GM12873 (cell line): ENCODE measurements at regions not wholly inside any gene's neighbourhood (a gene's known extent, or its start where the extent isn't known, plus 50 kb on each side); places are given as distances from the start of the nearest gene placed in this dataset.

ENCODE experiments used
- TF ChIP-seq, protein P1 (sequence below): IDR thresholded peaks from 2 replicates; pipeline ENCODE4 v1.5.1; 2012; ENCODE audit warnings: low read depth, mild to moderate bottlenecking, moderate library complexity, low read length, control low read depth; ENCODE audit not compliant: insufficient read depth; ENCODE audit errors: missing control alignments

DNA sequence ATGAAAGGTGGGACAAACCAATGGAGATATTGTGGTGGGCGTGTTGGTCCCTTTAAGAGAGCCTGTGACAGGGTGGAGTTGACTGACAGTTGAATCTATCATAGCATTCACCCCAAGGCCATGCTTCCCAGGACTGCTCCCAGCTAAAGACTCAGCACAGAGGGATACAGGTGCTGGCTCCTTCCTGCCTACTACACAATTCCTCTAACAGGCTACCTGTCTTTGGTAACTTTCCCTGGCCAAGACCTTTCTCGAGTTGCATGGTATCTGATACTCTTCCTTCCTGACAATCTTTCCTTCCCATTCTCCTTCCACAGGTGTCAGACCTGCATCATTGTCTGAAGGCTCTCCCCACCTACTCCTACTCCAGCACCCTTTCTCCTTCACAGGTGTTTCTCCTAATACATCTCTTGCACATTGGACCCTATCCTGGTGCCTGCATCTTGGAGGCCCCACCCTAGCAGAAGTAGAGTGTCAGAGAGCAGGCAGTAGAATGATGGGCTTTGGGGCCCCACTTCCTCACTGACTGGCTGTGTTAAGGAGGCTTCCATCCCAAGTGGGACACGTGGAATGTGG is 120.7 kb upstream of the ALDH1B1 start:
- TF ChIP-seq, protein P1, sequence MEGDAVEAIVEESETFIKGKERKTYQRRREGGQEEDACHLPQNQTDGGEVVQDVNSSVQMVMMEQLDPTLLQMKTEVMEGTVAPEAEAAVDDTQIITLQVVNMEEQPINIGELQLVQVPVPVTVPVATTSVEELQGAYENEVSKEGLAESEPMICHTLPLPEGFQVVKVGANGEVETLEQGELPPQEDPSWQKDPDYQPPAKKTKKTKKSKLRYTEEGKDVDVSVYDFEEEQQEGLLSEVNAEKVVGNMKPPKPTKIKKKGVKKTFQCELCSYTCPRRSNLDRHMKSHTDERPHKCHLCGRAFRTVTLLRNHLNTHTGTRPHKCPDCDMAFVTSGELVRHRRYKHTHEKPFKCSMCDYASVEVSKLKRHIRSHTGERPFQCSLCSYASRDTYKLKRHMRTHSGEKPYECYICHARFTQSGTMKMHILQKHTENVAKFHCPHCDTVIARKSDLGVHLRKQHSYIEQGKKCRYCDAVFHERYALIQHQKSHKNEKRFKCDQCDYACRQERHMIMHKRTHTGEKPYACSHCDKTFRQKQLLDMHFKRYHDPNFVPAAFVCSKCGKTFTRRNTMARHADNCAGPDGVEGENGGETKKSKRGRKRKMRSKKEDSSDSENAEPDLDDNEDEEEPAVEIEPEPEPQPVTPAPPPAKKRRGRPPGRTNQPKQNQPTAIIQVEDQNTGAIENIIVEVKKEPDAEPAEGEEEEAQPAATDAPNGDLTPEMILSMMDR, result no peak

DNA sequence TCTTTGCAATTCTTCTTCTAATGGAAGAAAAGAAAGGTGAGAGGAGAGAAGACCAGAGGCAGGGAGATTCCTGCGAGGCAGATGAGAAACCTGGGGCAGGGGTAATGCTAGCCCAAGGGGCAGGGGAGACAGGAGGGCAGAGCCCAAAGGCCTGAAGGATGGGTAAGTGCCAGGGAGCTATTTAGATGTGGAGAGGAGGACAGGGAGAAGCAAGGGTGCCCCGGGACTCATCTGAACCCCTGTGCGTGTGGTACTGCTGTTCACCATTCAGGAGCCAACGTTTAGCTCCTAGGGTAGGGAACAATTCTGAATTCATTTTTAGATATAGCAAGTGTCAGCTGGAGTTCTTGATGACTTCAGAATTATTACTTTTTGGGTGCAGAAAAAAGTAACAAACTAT is 122.7 kb upstream of the ALDH1B1 start:
- TF ChIP-seq, protein P1, result no peak

DNA sequence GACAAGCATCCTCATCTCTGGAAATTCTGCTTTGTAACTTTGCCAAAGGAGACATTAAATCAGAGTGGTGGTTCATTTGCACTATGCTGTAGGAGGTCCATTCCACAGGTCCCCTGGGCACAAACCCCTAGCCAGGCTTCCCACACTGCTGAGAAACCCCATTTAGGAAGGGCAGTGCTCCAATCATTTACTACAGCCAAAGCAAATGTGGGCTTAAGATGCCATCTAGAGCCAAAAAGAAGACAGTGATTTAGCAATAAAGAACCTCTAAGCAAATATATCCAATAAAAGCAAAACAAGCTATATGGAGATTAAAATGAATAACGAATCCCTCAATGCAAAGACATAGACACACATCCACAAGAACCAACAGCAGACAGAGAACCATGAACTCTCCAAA is 129.0 kb upstream of the ALDH1B1 start:
- TF ChIP-seq, protein P1, result peak; percentile 25

DNA sequence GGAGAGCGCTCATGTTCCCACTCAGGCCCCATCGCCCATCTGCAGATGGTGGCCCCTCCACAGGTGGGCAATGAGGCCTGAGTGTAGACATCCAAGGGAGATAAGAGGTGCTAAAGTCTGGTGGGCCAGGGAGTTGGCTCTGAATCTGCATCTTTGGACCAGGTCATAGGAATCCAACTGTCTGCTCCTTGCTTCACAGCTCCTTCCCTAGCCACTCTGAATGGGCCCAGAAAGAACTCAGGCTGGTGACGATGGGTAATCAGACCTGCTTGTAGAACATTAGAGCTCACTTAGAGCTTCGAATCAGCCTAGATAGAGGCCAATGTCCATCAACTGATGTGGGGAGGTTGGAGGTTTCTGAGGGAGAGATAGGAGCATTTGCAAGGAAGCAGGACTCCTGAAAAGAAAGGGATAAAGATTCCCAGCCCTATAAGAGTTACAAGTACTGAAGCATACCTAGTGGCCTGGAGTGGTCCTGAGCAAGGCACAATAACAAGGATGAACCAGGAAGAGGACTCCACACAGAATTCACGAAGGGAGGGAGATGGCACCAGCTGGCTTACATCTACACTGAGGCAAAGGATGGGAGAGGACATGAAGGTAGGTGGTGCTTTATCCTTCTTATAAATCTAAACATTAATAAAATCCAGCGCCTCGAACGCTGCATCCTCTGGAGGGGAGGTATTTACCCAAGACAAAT is 132.8 kb upstream of the ALDH1B1 start:
- TF ChIP-seq, protein P1, result no peak

DNA sequence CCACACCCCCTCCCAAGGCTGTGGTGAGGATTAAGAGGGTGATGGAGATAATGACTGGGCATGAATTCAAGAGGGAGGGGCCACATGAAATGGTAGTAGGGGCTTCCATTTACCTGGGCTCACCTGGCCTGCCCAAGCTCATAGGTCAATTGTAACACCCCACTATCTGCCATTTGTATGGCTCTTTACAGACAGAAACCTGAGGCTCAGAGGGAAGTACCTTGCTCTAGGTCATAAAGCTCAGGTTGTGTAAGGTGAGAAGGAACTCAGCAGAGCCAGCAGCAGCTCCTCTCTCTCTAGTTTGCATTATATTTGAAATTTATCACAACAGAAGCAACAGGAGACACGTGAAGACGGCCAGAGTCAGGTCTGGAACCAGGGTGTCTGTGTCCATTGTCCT is 133.4 kb upstream of the ALDH1B1 start:
- TF ChIP-seq, protein P1, result no peak

DNA sequence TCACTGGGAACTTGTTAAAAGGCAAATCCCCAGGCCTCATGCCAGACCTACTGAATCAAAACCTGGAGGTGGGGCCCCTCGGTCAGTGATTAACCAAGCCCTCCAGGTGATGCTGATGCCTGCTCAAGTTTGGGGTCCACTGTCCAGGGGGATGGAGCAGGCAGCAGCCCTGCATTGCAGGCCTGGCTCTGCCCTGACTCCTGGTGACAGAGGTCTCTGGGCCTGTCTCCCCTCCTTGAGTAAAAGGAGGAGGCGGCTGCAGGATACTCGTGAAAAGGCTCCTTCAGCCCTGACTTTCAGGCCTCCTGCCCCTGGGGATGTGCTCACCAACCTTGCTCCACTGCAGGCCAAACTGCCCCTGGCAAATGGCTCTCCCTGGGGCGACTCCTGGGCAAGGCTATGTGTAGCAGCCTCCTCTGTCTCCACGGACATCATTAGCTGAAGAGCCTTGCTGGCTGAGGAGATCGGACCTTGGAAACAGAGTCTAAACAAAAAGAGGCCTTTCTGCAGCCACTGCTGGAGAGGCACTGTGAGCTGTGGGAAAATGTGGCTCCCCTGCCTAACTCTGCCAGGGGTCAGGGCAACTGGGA is 134.8 kb upstream of the ALDH1B1 start:
- TF ChIP-seq, protein P1, result no peak

DNA sequence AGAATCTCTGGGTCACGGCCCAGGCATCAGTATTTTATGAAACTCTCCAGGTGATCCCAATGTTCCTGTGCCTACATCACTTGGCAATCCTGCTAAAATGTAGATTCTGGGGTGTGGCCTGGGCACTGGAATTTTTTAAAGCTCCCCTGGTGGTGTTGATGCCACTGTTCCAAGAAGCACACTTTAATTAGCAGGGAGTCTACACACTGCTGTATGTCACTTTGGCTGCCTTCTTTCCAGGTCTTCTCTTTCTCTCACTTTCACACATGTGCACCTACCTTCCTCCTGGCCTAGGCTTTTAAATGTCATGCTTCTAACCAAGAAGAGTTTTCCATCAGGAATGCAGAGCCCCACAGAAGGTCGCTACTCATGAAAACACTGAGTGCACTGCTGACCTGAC is 136.0 kb upstream of the ALDH1B1 start:
- TF ChIP-seq, protein P1, result no peak
